Retinal pigment epithelial cell (primary cell): ENCODE measurements at regions not wholly inside any gene's neighbourhood (a gene's known extent, or its start where the extent isn't known, plus 50 kb on each side); places are given as distances from the start of the nearest gene placed in this dataset.
"Not testable (repeated sequence)": the region's sequence is repeated elsewhere in the genome, so short reads cannot be mapped to it uniquely, and the experiment has no call there.

Source experiments
- DNase-seq: peaks from one replicate; pipeline ENCODE4 v3.0.0-alpha.2; 2010; ENCODE audit warnings: low read depth
- H3K4me3 ChIP-seq: 2 replicates; pipeline ENCODE4 v1.5.1; 2011; ENCODE audit warnings: mild to moderate bottlenecking, low read length, control low read depth, moderate library complexity
- TF ChIP-seq, protein P1 (sequence below): conservative IDR thresholded peaks from 2 replicates; pipeline ENCODE4 v1.5.1; 2011; ENCODE audit warnings: low read depth, low read length, control low read depth, inconsistent platforms

DNA sequence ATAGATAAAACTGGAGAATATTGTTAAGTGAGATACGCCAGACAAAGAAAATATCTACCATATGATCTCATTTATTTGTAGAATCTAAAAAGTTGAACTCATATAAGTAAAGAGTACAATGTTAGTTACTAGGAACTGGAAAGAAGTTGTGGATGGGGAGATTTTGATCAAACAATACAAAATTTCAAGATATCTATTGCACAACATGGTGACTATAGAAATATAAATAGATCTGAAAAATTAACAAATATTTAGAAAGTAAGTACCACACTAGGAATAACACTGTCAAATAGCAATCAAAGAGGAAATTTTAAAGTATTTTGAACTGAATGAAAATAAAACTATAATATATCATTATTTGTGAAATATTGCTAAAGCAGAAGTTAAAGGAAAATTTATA is 437.2 kb downstream of the AASDHPPT start:
- DNase-seq = no peak
- TF ChIP-seq, protein P1, sequence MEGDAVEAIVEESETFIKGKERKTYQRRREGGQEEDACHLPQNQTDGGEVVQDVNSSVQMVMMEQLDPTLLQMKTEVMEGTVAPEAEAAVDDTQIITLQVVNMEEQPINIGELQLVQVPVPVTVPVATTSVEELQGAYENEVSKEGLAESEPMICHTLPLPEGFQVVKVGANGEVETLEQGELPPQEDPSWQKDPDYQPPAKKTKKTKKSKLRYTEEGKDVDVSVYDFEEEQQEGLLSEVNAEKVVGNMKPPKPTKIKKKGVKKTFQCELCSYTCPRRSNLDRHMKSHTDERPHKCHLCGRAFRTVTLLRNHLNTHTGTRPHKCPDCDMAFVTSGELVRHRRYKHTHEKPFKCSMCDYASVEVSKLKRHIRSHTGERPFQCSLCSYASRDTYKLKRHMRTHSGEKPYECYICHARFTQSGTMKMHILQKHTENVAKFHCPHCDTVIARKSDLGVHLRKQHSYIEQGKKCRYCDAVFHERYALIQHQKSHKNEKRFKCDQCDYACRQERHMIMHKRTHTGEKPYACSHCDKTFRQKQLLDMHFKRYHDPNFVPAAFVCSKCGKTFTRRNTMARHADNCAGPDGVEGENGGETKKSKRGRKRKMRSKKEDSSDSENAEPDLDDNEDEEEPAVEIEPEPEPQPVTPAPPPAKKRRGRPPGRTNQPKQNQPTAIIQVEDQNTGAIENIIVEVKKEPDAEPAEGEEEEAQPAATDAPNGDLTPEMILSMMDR = no peak
- H3K4me3 ChIP-seq = no peak overlapping the region

DNA sequence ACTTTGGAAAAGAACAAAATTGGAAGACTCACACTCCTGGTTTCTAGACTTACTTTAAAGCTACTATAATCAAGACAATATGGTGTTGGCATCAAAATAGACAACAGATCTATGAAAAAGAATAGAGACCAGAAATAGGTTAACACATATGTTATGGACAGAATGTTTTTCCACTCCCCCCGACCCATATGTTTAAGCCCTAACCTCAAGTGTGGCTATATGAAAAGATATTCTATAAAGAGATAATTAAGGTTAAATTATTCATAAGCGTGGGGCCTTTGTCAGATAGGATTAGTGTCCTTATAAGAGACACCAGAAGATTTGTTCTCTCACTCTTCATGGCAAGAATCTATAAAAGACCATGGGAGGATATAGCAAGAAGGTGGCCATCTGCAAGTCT is 440.0 kb downstream of the AASDHPPT start:
- DNase-seq = no peak
- no peak overlapping the region for H3K4me3 ChIP-seq
- TF ChIP-seq, protein P1 = no peak

DNA sequence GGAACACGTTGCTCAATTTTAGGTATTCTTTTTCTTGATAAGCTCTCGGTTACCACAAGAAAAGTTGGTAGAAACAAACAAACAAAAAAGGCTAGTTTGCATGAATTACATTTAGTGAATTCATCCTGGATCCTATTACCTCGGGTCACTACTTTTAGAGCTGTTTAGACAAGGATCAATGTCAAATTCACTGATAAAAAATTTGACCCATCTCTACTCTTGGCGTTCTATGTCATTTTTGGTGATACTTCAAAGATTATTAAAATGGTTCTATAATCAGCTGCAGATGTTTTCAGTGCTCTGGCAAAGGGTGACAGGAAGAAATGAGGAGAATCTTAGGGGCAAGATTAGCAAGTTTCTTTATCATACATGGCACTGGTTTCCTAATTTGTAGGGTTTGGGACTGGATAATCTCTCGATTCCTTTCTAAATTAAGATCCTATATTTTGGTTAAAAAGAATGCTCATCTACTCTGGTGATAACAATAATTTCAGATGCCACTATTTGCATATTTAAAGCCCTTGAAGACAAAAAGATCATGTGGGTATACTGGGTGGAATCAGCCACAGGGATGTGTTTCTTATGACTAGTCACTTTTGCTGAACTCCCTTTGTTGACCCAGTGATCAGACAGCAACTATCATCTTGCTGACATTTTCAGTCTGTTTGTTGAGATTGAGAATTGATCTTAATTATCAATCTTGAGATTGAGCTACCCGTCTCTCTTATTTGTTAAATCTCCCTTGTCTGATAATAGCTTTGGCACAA is 442.9 kb downstream of the AASDHPPT start:
- no peak for DNase-seq
- TF ChIP-seq, protein P1 = no peak
- H3K4me3 ChIP-seq = no peak overlapping the region

DNA sequence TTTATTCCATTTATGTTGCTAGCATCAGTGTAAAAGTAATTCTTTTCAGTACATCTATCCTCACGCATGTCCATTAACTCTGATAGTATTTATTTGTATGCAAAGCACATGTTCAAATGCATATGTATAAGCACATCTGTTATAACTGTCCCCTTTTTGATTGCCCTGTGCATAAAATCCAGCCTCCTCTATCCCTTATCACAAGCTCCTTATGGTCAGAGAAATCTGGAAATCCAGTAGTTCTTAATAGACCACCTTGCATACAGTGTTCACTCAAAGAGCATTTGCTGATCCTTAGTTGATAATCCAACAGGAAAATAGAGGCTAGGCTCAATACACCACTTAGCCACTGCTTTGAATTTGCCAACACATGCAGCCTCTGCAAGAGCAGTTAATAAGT is 443.5 kb downstream of the AASDHPPT start:
- no peak for DNase-seq
- no peak overlapping the region for H3K4me3 ChIP-seq
- TF ChIP-seq, protein P1 = no peak

DNA sequence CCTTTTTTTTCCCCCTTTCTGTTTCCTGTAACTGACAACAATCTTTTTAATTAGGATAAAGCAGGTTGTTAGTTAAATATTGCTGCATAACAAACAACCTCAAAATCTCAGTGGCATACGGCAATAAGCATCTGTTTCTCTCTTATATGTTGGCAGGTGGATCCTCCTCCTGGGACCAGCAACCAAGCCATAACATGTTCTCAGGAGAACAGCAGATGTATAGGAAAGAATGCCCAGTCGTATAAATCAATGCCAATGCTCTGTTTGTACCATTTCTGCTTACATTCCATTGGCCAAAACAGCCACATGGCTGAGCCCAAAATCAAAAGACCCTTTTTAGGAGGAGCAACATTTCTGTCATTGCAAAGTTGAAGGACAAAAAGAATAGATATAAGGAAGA is 445.7 kb downstream of the AASDHPPT start:
- TF ChIP-seq, protein P1 = no peak
- no peak overlapping the region for H3K4me3 ChIP-seq
- DNase-seq = no peak

DNA sequence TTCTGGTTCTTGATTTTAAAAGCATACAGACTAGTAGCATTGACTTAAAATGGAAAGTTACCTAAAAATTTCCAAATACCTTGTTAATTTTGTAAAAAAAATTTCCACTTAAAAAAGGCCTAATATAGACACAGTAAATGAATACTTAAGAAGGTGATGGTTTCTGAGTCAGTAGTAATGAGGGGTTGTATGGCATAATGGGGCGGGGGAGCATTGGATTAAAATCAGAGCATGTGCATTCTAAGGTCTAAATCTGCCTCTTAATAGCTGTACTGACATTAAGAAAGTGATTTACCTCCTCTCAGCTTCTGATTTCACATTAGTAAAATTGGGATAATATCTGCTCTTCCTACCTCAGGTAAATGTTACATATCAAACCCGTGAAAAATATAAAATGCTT is 446.5 kb downstream of the AASDHPPT start:
- H3K4me3 ChIP-seq = no peak overlapping the region
- TF ChIP-seq, protein P1 = no peak

DNA sequence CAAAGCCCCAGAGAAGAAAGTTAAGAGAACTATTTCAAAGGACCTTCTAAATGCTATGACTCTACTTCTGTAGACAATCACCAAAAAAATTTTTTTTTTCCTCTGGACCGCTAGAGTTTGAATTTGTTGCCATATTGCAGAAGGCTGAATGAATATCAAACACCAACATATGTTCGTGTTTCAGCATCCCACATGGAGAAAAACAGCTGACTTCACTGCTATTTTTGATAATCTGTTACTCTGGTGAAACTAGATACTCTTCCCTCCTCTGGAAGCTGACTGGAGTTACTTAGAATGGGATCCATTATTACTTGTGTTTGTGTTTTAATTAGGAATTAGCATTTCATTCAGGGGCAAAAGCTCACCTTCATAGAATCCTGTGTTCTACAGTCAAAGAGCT is 447.0 kb downstream of the AASDHPPT start:
- DNase-seq = no peak
- no peak overlapping the region for H3K4me3 ChIP-seq
- TF ChIP-seq, protein P1 = no peak

More for the DNA sequence above, 446.5 kb downstream of the AASDHPPT start:
- DNase-seq = no peak

DNA sequence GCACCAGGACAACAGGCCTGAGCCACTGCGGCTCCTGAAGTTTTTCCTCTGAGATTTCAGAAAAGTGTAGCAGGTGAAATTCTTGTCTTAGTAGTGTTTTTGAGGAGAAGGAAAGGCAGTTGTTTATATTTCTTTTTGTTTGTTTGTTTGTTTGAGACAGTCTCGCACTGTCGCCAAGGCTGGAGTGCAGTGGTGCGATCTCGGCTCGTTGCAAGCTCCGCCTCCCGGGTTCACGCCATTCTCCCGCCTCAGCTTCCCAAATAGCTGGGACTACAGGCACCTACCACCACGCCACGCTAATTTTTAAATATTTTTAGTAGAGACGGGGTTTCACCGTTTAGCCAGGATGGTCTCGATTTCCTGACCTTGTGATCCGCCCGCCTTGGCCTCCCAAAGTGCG is 454.2 kb downstream of the AASDHPPT start:
- DNase-seq, H3K4me3 ChIP-seq: not testable (repeated sequence)
